Suprapubic skin (tissue), 3 donors: ENCODE measurements at regions not wholly inside any gene's neighbourhood (a gene's known extent, or its start where the extent isn't known, plus 50 kb on each side); places are given as distances from the start of the nearest gene placed in this dataset.

ENCODE experiments used
- POLR2A ChIP-seq, 2 donors: fragments of 450-650 bp; IDR thresholded peaks; one replicate each; pipeline ENCODE4 v1.6.1; 2017; ENCODE audit warnings: antibody characterized with exemption in 2 of 2, mild to moderate bottlenecking in 2 of 2, moderate library complexity in 2 of 2
- TF ChIP-seq, protein P1 (sequence below), 2 donors: fragments of 200-600 bp in 1 of 2; fragments of 450-650 bp in 1 of 2; sonication (generic) in 1 of 2; IDR thresholded peaks; one replicate each; pipeline ENCODE4 v1.5.1; 2016 to 2019; ENCODE audit warnings: antibody characterized with exemption in 2 of 2, mild to moderate bottlenecking in 1 of 2, moderate library complexity in 1 of 2

DNA sequence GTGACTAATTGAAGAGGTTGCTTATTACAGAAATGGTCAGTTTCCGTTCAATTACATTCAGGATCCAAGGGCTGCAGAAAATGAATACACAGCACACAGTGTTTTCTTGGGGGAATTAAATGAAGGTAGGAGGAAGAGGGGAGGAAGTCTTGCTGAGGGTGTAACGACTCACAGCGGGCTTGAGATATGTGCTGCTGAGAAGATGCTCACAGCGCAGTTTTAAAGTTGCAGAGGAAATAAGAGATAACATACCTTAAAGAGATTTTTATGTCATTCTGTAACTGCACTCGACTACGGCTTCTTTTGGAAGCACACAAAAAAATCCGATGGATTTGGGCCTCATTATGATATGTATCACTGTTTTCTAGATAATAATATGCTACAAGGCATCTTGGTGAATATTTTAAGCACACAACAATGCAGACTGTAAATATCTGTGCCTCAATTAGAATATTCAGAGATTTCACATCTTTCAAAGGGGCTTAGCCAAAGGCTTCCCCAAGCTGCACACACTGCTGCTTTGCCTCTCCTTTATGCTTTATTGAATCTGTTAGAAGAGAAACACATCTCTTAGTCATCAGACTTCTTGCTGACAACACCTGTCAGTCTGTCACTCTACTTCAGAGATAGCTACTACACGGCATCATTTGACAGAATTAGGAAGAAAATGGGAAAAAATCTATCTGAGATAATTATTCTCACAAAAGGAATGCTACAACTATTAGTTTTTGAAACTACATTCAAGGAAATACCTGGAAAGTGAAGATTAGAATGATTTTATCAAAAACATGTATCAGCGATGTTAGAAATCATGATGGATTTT is 773.2 kb downstream of the OTOL1 start:
- TF ChIP-seq POLR2A (IDR thresholded peaks at IDR 0.05): no peak
- TF ChIP-seq, protein P1, sequence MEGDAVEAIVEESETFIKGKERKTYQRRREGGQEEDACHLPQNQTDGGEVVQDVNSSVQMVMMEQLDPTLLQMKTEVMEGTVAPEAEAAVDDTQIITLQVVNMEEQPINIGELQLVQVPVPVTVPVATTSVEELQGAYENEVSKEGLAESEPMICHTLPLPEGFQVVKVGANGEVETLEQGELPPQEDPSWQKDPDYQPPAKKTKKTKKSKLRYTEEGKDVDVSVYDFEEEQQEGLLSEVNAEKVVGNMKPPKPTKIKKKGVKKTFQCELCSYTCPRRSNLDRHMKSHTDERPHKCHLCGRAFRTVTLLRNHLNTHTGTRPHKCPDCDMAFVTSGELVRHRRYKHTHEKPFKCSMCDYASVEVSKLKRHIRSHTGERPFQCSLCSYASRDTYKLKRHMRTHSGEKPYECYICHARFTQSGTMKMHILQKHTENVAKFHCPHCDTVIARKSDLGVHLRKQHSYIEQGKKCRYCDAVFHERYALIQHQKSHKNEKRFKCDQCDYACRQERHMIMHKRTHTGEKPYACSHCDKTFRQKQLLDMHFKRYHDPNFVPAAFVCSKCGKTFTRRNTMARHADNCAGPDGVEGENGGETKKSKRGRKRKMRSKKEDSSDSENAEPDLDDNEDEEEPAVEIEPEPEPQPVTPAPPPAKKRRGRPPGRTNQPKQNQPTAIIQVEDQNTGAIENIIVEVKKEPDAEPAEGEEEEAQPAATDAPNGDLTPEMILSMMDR (IDR thresholded peaks at IDR 0.05): no peak
